ENCODE measurements at regions not wholly inside any gene's neighbourhood (a gene's known extent, or its start where the extent isn't known, plus 50 kb on each side); places are given as distances from the start of the nearest gene placed in this dataset.

DNA sequence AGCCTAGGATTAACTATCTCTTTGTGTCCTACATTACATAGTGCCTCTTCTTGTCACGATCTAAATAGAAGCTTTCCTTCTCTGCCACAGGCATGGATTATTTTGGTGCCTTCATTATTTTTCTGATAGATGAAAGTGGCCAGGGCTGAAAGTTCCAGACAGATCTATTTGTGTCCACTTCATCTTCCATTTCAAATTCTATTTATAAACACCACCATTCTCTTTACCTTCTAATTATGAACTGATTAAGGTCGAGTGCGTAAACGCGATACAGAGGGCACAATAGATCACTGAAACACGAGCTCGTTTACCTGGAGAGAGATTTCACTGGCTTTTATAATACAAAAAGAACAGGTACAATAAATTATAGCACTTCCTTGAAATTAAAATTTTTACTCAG lies 105.0 kb downstream of the EDEM1 start:
- TF ChIP-seq, protein P1, sequence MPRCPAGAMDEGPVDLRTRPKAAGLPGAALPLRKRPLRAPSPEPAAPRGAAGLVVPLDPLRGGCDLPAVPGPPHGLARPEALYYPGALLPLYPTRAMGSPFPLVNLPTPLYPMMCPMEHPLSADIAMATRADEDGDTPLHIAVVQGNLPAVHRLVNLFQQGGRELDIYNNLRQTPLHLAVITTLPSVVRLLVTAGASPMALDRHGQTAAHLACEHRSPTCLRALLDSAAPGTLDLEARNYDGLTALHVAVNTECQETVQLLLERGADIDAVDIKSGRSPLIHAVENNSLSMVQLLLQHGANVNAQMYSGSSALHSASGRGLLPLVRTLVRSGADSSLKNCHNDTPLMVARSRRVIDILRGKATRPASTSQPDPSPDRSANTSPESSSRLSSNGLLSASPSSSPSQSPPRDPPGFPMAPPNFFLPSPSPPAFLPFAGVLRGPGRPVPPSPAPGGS (IDR thresholded peaks at IDR 0.05): no peak
- TF ChIP-seq, protein P2, sequence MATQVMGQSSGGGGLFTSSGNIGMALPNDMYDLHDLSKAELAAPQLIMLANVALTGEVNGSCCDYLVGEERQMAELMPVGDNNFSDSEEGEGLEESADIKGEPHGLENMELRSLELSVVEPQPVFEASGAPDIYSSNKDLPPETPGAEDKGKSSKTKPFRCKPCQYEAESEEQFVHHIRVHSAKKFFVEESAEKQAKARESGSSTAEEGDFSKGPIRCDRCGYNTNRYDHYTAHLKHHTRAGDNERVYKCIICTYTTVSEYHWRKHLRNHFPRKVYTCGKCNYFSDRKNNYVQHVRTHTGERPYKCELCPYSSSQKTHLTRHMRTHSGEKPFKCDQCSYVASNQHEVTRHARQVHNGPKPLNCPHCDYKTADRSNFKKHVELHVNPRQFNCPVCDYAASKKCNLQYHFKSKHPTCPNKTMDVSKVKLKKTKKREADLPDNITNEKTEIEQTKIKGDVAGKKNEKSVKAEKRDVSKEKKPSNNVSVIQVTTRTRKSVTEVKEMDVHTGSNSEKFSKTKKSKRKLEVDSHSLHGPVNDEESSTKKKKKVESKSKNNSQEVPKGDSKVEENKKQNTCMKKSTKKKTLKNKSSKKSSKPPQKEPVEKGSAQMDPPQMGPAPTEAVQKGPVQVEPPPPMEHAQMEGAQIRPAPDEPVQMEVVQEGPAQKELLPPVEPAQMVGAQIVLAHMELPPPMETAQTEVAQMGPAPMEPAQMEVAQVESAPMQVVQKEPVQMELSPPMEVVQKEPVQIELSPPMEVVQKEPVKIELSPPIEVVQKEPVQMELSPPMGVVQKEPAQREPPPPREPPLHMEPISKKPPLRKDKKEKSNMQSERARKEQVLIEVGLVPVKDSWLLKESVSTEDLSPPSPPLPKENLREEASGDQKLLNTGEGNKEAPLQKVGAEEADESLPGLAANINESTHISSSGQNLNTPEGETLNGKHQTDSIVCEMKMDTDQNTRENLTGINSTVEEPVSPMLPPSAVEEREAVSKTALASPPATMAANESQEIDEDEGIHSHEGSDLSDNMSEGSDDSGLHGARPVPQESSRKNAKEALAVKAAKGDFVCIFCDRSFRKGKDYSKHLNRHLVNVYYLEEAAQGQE (IDR thresholded peaks at IDR 0.05): no peak
- TF ChIP-seq RAD21 (conservative IDR thresholded peaks at IDR 0.05 in 1 of 2, IDR thresholded peaks at IDR 0.05 in 1 of 2): no peak
- TF ChIP-seq, protein P3, sequence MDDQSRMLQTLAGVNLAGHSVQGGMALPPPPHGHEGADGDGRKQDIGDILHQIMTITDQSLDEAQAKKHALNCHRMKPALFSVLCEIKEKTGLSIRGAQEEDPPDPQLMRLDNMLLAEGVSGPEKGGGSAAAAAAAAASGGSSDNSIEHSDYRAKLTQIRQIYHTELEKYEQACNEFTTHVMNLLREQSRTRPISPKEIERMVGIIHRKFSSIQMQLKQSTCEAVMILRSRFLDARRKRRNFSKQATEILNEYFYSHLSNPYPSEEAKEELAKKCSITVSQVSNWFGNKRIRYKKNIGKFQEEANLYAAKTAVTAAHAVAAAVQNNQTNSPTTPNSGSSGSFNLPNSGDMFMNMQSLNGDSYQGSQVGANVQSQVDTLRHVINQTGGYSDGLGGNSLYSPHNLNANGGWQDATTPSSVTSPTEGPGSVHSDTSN (IDR thresholded peaks at IDR 0.05): no peak

Data from A549 (cell line).